H1 (cell line): ENCODE measurements at regions not wholly inside any gene's neighbourhood (a gene's known extent, or its start where the extent isn't known, plus 50 kb on each side); places are given as distances from the start of the nearest gene placed in this dataset.

Experiments
- CTCF ChIA-PET: fragments of 300-600 bp; sonication (Branson Sonifier 250); formaldehyde crosslinking; loops from one replicate; lab custom pipeline; 2021; ENCODE audit not compliant: partially characterized antibody; lab: Charles Lee
- POLR2A ChIA-PET: fragments of 300-600 bp; sonication (Branson Sonifier 250); formaldehyde crosslinking; loops from one replicate; lab custom pipeline; 2021; ENCODE audit warnings: inconsistent platforms; ENCODE audit not compliant: partially characterized antibody; lab: Charles Lee
- DNase-seq, 2 experiments: peaks; one replicate each; pipeline versions ENCODE4 v3.0.0 to v3.0.0-alpha.2; 2010 to 2022; ENCODE audit warnings: low spot score in 2 of 2, low read depth in 1 of 2, mixed read lengths in 1 of 2
- FAIRE-seq: peaks from 2 replicates; lab custom pipeline; 2011; peaks lifted over from hg19 to GRCh38; lab: Jason Lieb, UNC
- H2AFZ ChIP-seq: 2 replicates; pipeline ENCODE4 v1.8.1; 2012; ENCODE audit warnings: low read length, inconsistent platforms
- H2AK5ac ChIP-seq: 2 replicates; pipeline ENCODE4 v1.6.1; 2013; ENCODE audit warnings: low read depth, low read length
- H2BK120ac ChIP-seq: replicated peaks from 2 replicates; pipeline ENCODE3; 2013; ENCODE audit warnings: low read depth, low read length, inconsistent platforms
- H2BK12ac ChIP-seq: 2 replicates; pipeline ENCODE4 v1.6.1; 2013; ENCODE audit warnings: low read depth, low read length
- H2BK15ac ChIP-seq: 2 replicates; pipeline ENCODE4 v1.6.1; 2013; ENCODE audit warnings: low read length
- H2BK20ac ChIP-seq: 2 replicates; pipeline ENCODE4 v1.6.1; 2013; ENCODE audit warnings: low read length
- H2BK5ac ChIP-seq: 2 replicates; pipeline ENCODE4 v1.6.1; 2013; ENCODE audit warnings: low read depth, low read length
- H3K14ac ChIP-seq: 2 replicates; pipeline ENCODE4 v1.6.1; 2013; ENCODE audit warnings: inconsistent platforms; ENCODE audit not compliant: insufficient read length
- H3K18ac ChIP-seq: 2 replicates; pipeline ENCODE4 v1.6.1; 2013; ENCODE audit warnings: low read length; ENCODE audit errors: extremely low read depth
- H3K23ac ChIP-seq: 2 replicates; pipeline ENCODE4 v1.6.1; 2013; ENCODE audit warnings: inconsistent platforms; ENCODE audit not compliant: insufficient read length
- H3K23me2 ChIP-seq: 2 replicates; pipeline ENCODE4 v1.6.1; 2013; ENCODE audit warnings: low read depth, low read length
- H3K27ac ChIP-seq: 2 replicates; pipeline ENCODE4 v1.6.1; 2011; ENCODE audit warnings: low read depth, low read length, inconsistent platforms
- H3K27me3 ChIP-seq, 4 experiments: replicated peaks in 1 of 4; 1 replicate in 1 of 4; 2 replicates in 3 of 4; pipeline versions ENCODE4 v1.6.1 to v1.8.1; 2011 to 2013; ENCODE audit warnings: low read length in 3 of 4, mild to moderate bottlenecking in 3 of 4, inconsistent platforms in 2 of 4, mixed read lengths in 2 of 4, moderate library complexity in 1 of 4; ENCODE audit not compliant: control insufficient read depth in 3 of 4, insufficient read depth in 3 of 4; ENCODE audit errors: extremely low read depth in 1 of 4
- H3K36me3 ChIP-seq, 4 experiments: 2 replicates each; pipeline versions ENCODE4 v1.6.1 to v1.8.1; 2011 to 2013; ENCODE audit warnings: mild to moderate bottlenecking in 4 of 4, low read length in 3 of 4, moderate library complexity in 2 of 4, control low read depth in 1 of 4, inconsistent platforms in 1 of 4; ENCODE audit not compliant: insufficient read depth in 4 of 4, control insufficient read depth in 2 of 4
- H3K4ac ChIP-seq: replicated peaks from 2 replicates; pipeline ENCODE3; 2013; ENCODE audit warnings: low read length, low read depth, mixed read lengths, inconsistent platforms; ENCODE audit not compliant: insufficient read length
- H3K4me1 ChIP-seq, 4 experiments: replicated peaks in 1 of 4; 1 replicate in 1 of 4; 2 replicates in 3 of 4; pipeline versions ENCODE4 v1.6.1 to v1.8.1; 2011 to 2013; ENCODE audit warnings: low read length in 3 of 4, inconsistent platforms in 2 of 4, mixed read lengths in 1 of 4; ENCODE audit not compliant: insufficient read depth in 4 of 4, control insufficient read depth in 3 of 4
- H3K4me2 ChIP-seq, 2 experiments: 2 replicates each; pipeline versions ENCODE4 v1.6.1 to v1.8.1; 2011 to 2013; ENCODE audit warnings: low read depth in 2 of 2, low read length in 2 of 2, control low read depth in 1 of 2, inconsistent platforms in 1 of 2, mild to moderate bottlenecking in 1 of 2; ENCODE audit not compliant: insufficient read depth in 1 of 2
- H3K4me3 ChIP-seq, 4 experiments: fragments of 200-600, 300-600 bp in 1 of 4; sonication (generic), shearing (Covaris generic), sonication (Bioruptor Twin) in 1 of 4; 2 replicates each; pipeline versions ENCODE4 v1.5.1 to v1.8.1; 2011 to 2016; ENCODE audit warnings: low read length in 4 of 4, low read depth in 3 of 4, control low read depth in 2 of 4, inconsistent platforms in 2 of 4, mild to moderate bottlenecking in 2 of 4, mixed read lengths in 1 of 4, moderate library complexity in 1 of 4; ENCODE audit not compliant: insufficient read depth in 2 of 4; ENCODE audit errors: extremely low read depth in 1 of 4
- H3K56ac ChIP-seq: replicated peaks from 2 replicates; pipeline ENCODE3; 2013; ENCODE audit warnings: low read depth, mild to moderate bottlenecking, mixed read lengths, low read length, inconsistent platforms; ENCODE audit not compliant: insufficient read length
- H3K79me1 ChIP-seq: 2 replicates; pipeline ENCODE4 v1.6.1; 2013; ENCODE audit warnings: low read depth, low read length, control low read depth
- H3K79me2 ChIP-seq, 2 experiments: 2 replicates each; pipeline versions ENCODE4 v1.6.1 to v1.8.1; 2012 to 2013; ENCODE audit warnings: low read length in 2 of 2, mild to moderate bottlenecking in 2 of 2, inconsistent platforms in 1 of 2; ENCODE audit not compliant: insufficient read depth in 2 of 2, control insufficient read depth in 1 of 2
- H3K9ac ChIP-seq, 4 experiments: replicated peaks in 1 of 4; 1 replicate in 1 of 4; 2 replicates in 3 of 4; pipeline versions ENCODE4 v1.6.1 to v1.8.1; 2011 to 2013; ENCODE audit warnings: low read depth in 3 of 4, low read length in 3 of 4, control low read depth in 2 of 4, mild to moderate bottlenecking in 2 of 4, moderate library complexity in 2 of 4, inconsistent platforms in 1 of 4; ENCODE audit errors: extremely low read depth in 1 of 4
- H3K9me3 ChIP-seq, 2 experiments: 2 replicates each; pipeline versions ENCODE4 v1.6.1 to v1.8.1; 2012 to 2013; ENCODE audit warnings: mild to moderate bottlenecking in 2 of 2, moderate library complexity in 2 of 2, control low read depth in 1 of 2, inconsistent platforms in 1 of 2, low read depth in 1 of 2, low read length in 1 of 2, mixed read lengths in 1 of 2; ENCODE audit not compliant: insufficient read depth in 2 of 2
- H4K20me1 ChIP-seq, 2 experiments: replicated peaks in 1 of 2; 2 replicates each; pipeline versions ENCODE3 to v1.8.1; 2011 to 2013; ENCODE audit warnings: inconsistent platforms in 2 of 2, low read length in 2 of 2, mild to moderate bottlenecking in 1 of 2; ENCODE audit not compliant: insufficient read depth in 2 of 2, control insufficient read depth in 1 of 2
- H4K5ac ChIP-seq: 2 replicates; pipeline ENCODE4 v1.6.1; 2013; ENCODE audit warnings: low read length, low read depth, mixed read lengths, inconsistent platforms; ENCODE audit not compliant: insufficient read length
- H4K8ac ChIP-seq: 2 replicates; pipeline ENCODE4 v1.8.0; 2013; ENCODE audit warnings: mild to moderate bottlenecking, moderate library complexity, low read length, inconsistent platforms; ENCODE audit not compliant: insufficient read depth; ENCODE audit errors: extremely low read depth
- H4K91ac ChIP-seq: replicated peaks from 2 replicates; pipeline ENCODE3; 2013; ENCODE audit warnings: low read length, mixed read lengths, inconsistent platforms; ENCODE audit not compliant: insufficient read length
- WGBS, 2 experiments: shearing (Covaris generic) in 1 of 2; methylation state at CpG; one replicate each; pipeline versions ENCODE4 v1.1.6 to v1.1.7; 2013 to 2015; ENCODE audit warnings: low lambda C conversion rate in 2 of 2, mixed read lengths in 2 of 2, inconsistent platforms in 1 of 2, low coverage in 1 of 2, missing lambda C conversion rate in 1 of 2; ENCODE audit not compliant: insufficient replicate concordance in 2 of 2, insufficient coverage in 1 of 2, insufficient read length in 1 of 2; ENCODE audit errors: extremely low coverage in 1 of 2, missing lambda C conversion rate in 1 of 2; 5-methylcytosine and 5-hydroxymethylcytosine counted together

DNA sequence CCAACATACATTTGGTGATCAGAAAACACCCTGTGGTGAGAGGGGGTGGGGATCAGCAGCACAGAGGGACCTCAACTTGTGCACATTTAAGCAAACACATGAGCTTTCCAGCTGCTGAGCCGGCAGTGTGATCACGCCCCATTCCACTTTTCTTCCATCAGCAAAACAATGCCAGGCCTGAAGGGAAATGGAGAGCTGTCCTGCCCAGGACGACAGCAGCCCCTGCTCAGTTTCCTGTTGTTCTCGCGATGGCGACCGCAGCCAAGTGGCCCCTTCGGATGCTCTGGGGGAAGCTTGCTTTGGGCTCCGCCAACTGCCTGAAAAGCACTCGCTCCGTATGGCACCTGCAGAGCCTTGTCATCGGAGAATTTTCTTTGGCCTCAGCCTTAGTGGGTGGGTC lies 272.3 kb downstream of the FOXL1 start:
- no peaks in the 10 kb centered on the region for H3K27me3 ChIP-seq
- no peak overlapping the region for H3K9ac ChIP-seq
- H2AK5ac ChIP-seq = no peak overlapping the region
- peak overlapping the region; percentile 93 for H2AFZ ChIP-seq
- H2BK15ac ChIP-seq = no peak overlapping the region
- H3K4ac ChIP-seq = no peak overlapping the region
- no peak overlapping the region for H3K18ac ChIP-seq
- no peak overlapping the region for H4K8ac ChIP-seq
- WGBS, 2 experiments = 90% methylated on average over 12 of the region's 12 CpGs; no CpG with 5 or more reads in 1 of the 2 experiments
- FAIRE-seq (no peak), DNase-seq (no peak)
- H3K23ac ChIP-seq = no peak overlapping the region
- H3K23me2 ChIP-seq = peaks cover 7% of the 10 kb centered on the region; the same call in 1 of the 2 replicates
- CTCF ChIA-PET = interaction anchor here (0.7 to 2.7 kb wide), 5 partner anchors 13 to 140 kb away, joined by 3 to 8 read pairs (median 3); no protein-coding TSS in a partner anchor
- H2BK12ac ChIP-seq = no peak overlapping the region
- no peaks in the 10 kb centered on the region for H3K36me3 ChIP-seq
- no peaks in the 10 kb centered on the region for H3K9me3 ChIP-seq
- H4K91ac ChIP-seq = no peak overlapping the region
- no peak overlapping the region for H2BK5ac ChIP-seq
- H3K27ac ChIP-seq = no peak overlapping the region
- no peak overlapping the region; a peak in 1 of 4 replicates for H3K4me2 ChIP-seq
- H2BK120ac ChIP-seq = no peak overlapping the region
- no peaks in the 10 kb centered on the region for H3K79me2 ChIP-seq
- POLR2A ChIA-PET = no interaction called here
- H4K20me1 ChIP-seq = peaks cover 0 to 5% of the 10 kb centered on the region in 2 experiments
- peaks cover 0 to 3% (median 0%) of the 10 kb centered on the region in 4 experiments; a peak in 1 of 7 replicates for H3K4me1 ChIP-seq
- H3K14ac ChIP-seq = no peak overlapping the region
- no peaks in the 10 kb centered on the region for H3K79me1 ChIP-seq
- no peak overlapping the region for H2BK20ac ChIP-seq
- H4K5ac ChIP-seq = no peak overlapping the region
- H3K56ac ChIP-seq = no peak overlapping the region
- H3K4me3 ChIP-seq = no peak overlapping the region
